ENCODE measurements at regions not wholly inside any gene's neighbourhood (a gene's known extent, or its start where the extent isn't known, plus 50 kb on each side); places are given as distances from the start of the nearest gene placed in this dataset.
A peak's percentile ranks its signal among the peaks of the same experiment; 100 is the strongest.
"Not testable (repeated sequence)": the region's sequence is repeated elsewhere in the genome, so short reads cannot be mapped to it uniquely, and the experiment has no call there.

DNA sequence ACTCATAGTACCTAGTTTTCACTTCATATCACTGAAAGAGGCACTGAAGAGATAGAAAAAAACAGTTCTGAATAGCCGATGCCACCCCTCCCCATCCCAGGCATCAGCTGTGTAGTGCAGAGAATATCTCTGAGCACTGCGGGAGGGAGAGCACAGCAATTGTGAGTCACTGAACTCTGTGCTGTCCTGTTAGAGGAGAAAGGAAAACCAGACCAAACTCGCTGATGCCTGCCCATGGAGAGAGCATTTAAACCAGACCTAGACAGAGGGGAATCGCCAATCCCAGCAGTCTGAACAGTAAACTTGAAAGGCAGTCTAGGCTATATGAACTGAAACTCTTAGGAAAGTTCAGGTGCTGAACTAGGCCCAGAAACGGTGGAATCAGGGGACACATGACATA is 120.1 kb upstream of the SLC30A5 start:
- no peak for DNase-seq (ENCODE audit: low read depth)

- no peak for DNase-seq (ENCODE audit: low read depth)
Measured at GRCh38 chr5:68983043-68983442, 110.8 kb upstream of the SLC30A5 start.

GRCh38 chr5:68983959-68984358 is 109.9 kb upstream of the SLC30A5 start:
- no peak for DNase-seq (ENCODE audit: low read depth)

GRCh38 chr5:68991279-68992084 is 102.3 kb upstream of the SLC30A5 start:
- no peak for DNase-seq (ENCODE audit: low read depth)

DNA sequence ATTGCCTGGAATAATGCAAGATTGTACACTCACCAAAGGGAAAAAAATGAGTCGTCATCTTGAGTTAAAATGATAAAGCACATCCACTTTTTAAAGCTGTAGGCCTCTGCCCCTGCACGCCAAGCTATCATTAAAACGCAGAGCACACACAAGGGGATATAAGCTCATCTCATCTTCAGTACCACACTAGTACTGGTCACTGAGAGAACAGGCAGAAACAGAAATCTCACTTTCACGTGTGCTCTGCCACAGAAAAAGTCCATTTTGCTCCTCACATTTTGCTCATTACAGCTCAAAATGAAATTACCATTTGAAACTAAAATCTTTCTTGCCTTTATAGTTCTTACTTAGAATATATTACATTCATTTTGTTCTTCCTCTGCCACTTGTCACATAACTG is 99.2 kb upstream of the SLC30A5 start:
- no peak for DNase-seq (ENCODE audit: low read depth)

DNA sequence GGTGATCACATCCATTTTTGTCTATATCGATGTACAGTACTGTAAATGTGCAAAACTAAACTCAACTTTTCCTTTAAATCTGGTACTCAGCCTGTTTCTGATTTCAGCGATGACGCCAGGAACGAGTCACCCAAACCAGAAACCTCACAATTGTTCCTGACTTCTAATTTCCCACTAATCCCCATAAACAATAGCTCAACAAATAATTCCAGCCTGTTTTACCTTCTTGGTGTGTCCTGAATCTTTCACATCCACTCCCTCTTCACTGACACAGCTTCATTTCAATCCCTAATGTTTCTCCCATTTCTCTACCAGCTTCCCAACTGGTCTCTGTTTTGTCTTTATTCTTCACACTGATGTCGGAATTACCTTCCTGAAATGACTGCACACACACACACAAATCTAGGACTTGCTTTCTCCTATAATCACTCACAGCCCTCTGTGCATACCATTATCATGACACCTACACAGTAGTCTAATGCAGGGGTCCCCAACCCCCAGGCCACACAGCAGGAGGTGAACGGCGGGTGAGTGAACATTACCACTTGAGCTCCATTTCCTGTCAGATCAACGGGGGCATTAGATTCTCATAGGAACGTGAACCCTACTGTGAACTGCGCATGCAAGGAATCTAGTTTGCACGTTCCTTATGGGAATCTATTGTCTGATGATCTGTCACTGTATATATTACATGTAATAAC is 97.8 kb upstream of the SLC30A5 start:
- no peak for DNase-seq (ENCODE audit: low read depth)

DNA sequence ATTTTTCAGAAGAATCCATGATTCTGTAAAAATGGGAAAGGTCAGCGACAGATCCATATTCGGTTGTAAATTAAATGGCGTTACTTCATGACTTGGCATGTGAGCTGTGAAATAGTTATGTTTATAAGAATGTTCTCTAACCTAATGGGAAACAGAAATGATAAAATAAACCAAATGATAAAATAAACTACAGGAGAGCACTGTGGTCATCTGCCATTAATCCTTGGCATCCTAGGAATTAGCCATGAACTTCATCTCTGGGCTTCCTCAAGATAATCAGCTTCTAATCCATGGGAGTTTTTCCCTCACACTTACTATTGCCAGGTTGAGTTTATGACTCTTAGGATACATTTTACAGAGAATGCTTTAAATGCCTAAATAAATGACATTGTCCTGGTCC is 94.6 kb upstream of the SLC30A5 start:
- no peak for DNase-seq (ENCODE audit: low read depth)

- DNase-seq (ENCODE audit: low read depth), result no peak
Measured at GRCh38 chr5:69000216-69000919, 93.4 kb upstream of the SLC30A5 start.

DNA sequence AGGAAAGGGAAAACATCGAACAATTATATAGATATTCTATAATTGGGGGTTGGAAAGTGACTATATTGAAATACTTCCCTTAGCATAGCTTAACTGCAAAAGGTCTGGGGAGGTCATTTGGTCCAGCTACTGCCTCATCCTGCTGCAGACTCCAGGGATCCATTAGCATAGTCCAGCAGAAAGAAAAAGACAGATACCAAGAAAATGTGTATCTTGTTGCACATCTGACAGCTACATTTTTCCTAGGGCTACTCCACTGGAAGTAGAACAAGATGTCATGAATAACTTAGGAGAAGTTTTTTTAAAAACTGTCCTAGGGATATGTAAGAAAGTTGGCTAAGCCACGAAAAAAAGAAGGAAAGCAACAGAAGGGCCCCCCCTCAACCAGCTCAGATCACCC is 92.9 kb upstream of the SLC30A5 start:
- DNase-seq (ENCODE audit: low read depth), result no peak

DNA sequence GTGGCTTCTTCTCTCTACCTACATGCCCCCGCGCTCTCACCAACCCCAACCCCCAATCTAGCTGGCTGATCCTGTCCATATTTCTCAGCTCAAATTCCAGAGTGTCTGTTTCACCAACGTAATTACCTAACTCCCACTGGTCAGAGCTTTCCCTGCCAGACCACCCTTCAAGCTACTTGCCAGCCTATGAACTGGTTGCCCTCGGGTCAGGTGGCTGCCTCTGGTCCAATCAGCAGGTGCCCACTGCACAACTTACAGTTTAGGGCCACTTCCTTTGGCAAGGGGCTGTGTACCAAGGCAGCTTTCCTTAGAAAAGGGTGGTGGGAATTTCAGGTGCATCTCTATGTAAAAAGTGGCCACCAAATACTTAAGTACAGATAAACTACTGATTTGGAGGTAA is 92.2 kb upstream of the SLC30A5 start:
- DNase-seq (ENCODE audit: low read depth), result no peak

GRCh38 chr5:69004127-69004526 is 89.7 kb upstream of the SLC30A5 start:
- DNase-seq (ENCODE audit: low read depth), result no peak

GRCh38 chr5:69004676-69005075 is 89.1 kb upstream of the SLC30A5 start:
- DNase-seq (ENCODE audit: low read depth), result no peak

- DNase-seq (ENCODE audit: low read depth), result no peak
Measured at GRCh38 chr5:69006030-69006429, 87.8 kb upstream of the SLC30A5 start.

GRCh38 chr5:69007163-69007562 is 86.7 kb upstream of the SLC30A5 start:
- no peak for DNase-seq (ENCODE audit: low read depth)

GRCh38 chr5:69007726-69008368 is 86.0 kb upstream of the SLC30A5 start:
- DNase-seq (ENCODE audit: low read depth), result peak; percentile 48

DNA sequence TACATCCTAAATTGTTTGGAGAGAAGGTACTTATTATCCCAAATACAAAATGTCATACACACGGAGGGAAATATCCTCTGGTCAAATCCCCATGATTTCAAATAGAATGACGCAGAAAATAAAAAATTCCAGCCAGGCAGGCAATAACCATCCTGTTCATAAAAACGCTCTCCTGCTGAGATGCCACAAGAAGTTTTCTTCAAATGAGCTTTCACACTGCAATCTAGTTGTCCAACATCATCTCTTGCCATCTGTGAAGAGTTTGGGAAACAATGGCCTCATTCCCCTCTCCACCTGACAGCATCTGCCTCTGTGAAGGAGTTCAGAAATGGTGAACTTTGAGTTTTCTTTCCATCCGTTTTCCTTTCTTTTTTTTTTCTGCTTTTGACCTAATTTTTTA is 83.3 kb upstream of the SLC30A5 start:
- DNase-seq (ENCODE audit: low read depth), result no peak

GRCh38 chr5:69011910-69012309 is 81.9 kb upstream of the SLC30A5 start:
- no peak for DNase-seq (ENCODE audit: low read depth)

DNA sequence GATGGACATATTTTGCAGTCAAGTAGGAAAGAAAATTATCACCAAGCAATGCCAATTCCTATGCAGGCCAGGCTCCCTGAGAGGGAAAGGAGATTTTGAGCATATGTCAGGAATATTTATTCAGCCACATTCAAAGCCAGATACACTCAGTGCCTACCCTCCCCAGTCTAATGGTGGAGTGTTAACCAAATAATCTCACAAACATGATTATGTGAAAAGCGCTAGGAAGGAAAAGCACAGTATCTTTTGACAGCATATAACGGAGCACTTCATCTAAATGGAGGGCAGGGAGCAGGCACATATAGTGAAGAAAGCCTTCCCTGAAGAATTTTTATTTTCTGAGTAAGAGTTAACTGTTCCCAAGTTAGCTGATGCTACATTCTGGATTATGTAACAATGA is 80.3 kb upstream of the SLC30A5 start:
- no peak for DNase-seq (ENCODE audit: low read depth)

DNA sequence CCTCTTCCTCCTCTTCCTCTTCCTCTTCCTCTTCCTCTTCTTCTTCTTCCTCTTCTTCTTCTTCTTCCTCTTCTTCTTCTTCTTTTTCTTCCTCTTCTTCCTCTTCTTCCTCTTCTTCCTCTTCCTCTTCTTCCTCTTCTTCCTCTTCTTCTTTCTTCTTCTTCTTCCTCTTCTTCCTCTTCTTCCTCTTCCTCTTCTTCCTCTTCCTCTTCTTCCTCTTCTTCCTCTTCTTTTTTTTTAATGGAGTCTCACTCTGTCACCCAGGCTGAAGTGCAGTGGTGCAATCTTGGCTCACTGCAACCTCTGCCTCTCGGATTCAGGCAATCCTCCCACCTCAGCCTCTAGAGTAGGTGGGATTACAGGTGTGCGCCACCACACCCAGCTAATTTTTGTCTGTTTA is 79.8 kb upstream of the SLC30A5 start:
- not testable (repeated sequence) for DNase-seq (ENCODE audit: low read depth)

GRCh38 chr5:69019668-69020375 is 74.0 kb upstream of the SLC30A5 start:
- no peak for DNase-seq (ENCODE audit: low read depth)

DNA sequence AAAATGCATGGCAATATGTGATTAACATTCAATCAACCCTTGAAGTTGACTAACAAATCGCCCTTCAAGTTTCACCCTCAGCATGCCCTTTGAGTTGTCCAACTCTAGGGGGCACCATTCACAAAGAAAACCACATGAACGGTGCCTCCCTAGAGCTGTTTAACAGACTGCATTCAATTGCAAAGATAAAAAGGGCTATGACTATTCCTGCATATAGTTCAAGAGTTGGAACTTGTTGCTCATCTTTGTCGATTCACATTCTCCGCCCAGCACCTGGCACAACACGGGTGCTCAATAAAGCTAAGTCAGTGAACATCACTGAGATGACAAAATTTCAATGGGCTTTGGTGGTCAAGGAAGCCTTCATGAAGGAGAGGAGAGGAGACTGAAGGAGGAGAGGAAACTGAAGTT is 69.6 kb upstream of the SLC30A5 start:
- no peak for DNase-seq (ENCODE audit: low read depth)

GRCh38 chr5:69029292-69029691 is 64.5 kb upstream of the SLC30A5 start:
- DNase-seq (ENCODE audit: low read depth), result no peak
